HFFc6 (cell line): ENCODE measurements at regions not wholly inside any gene's neighbourhood (a gene's known extent, or its start where the extent isn't known, plus 50 kb on each side); places are given as distances from the start of the nearest gene placed in this dataset.

Source experiments
- DNase-seq: peaks from one replicate; pipeline ENCODE4 v3.0.0-alpha.2; 2018
- H3K27ac Mint-ChIP-seq: 2 replicates; pipeline ENCODE4 v1.8.0; 2020; ENCODE audit warnings: mild to moderate bottlenecking, mixed read lengths
- H3K27me3 Mint-ChIP-seq: 2 replicates; pipeline ENCODE4 v1.8.0; 2021; ENCODE audit warnings: mild to moderate bottlenecking, moderate library complexity, mixed read lengths; ENCODE audit not compliant: insufficient read depth
- H3K36me3 Mint-ChIP-seq: 2 replicates; pipeline ENCODE4 v1.8.0; 2021; ENCODE audit warnings: low read depth, mixed read lengths
- H3K4me1 Mint-ChIP-seq: 2 replicates; pipeline ENCODE4 v1.8.0; 2020; ENCODE audit warnings: low read depth, mixed read lengths
- H3K4me3 Mint-ChIP-seq: 2 replicates; pipeline ENCODE4 v1.8.0; 2020; ENCODE audit warnings: mild to moderate bottlenecking, moderate library complexity, mixed read lengths
- H3K9me3 Mint-ChIP-seq: 2 replicates; pipeline ENCODE4 v1.8.0; 2020; ENCODE audit warnings: mild to moderate bottlenecking, mixed read lengths
- TF ChIP-seq, protein P1 (sequence below): fragments of 200-600 bp; sonication (generic); IDR thresholded peaks from 2 replicates; pipeline ENCODE4 v1.5.0; 2021; ENCODE audit warnings: antibody characterized with exemption, mild to moderate bottlenecking

- DNase-seq = no peak
- Mint-ChIP-seq H3K27me3 (no peaks in the 10 kb centered on the region), H3K9me3 (no peaks in the 10 kb centered on the region), H3K36me3 (peaks cover 30% of the 10 kb centered on the region), H3K4me1 (no peaks in the 10 kb centered on the region), H3K27ac (no peak overlapping the region), H3K4me3 (no peak overlapping the region)
- TF ChIP-seq, protein P1, sequence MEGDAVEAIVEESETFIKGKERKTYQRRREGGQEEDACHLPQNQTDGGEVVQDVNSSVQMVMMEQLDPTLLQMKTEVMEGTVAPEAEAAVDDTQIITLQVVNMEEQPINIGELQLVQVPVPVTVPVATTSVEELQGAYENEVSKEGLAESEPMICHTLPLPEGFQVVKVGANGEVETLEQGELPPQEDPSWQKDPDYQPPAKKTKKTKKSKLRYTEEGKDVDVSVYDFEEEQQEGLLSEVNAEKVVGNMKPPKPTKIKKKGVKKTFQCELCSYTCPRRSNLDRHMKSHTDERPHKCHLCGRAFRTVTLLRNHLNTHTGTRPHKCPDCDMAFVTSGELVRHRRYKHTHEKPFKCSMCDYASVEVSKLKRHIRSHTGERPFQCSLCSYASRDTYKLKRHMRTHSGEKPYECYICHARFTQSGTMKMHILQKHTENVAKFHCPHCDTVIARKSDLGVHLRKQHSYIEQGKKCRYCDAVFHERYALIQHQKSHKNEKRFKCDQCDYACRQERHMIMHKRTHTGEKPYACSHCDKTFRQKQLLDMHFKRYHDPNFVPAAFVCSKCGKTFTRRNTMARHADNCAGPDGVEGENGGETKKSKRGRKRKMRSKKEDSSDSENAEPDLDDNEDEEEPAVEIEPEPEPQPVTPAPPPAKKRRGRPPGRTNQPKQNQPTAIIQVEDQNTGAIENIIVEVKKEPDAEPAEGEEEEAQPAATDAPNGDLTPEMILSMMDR = no peak
Measured at GRCh38 chr4:122293374-122294365, 85.1 kb upstream of the ADAD1 start.

GRCh38 chr4:122297694-122298093, 81.1 kb upstream of the ADAD1 start:
- no peak for DNase-seq
- Mint-ChIP-seq H3K4me1 (no peaks in the 10 kb centered on the region), H3K9me3 (no peaks in the 10 kb centered on the region), H3K36me3 (peaks cover 26% of the 10 kb centered on the region), H3K4me3 (no peak overlapping the region), H3K27me3 (no peaks in the 10 kb centered on the region), H3K27ac (no peak overlapping the region)
- TF ChIP-seq, protein P1 = no peak

DNA sequence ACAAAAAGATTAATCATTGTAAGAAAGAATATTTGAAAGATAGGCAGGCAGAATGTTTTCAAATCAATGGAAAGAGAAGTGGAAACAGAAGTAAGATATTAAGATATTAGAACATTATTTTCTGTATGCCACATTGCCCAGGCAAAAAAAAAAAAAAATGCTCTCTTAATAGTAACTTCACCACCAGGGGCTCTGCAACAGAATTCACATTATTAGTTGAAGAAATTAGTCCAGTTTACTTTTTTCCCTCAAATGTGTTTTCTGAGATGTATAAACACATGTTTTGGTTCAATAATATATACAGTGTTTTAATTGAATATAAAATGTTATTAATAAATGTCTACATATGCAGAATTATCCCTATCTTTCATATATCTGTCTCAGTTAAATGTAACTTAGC, 78.0 kb upstream of the ADAD1 start:
- no peaks in the 10 kb centered on the region for H3K4me1 Mint-ChIP-seq
- no peaks in the 10 kb centered on the region for H3K27me3 Mint-ChIP-seq
- no peaks in the 10 kb centered on the region for H3K9me3 Mint-ChIP-seq
- DNase-seq = no peak
- H3K4me3 Mint-ChIP-seq = no peak overlapping the region
- H3K36me3 Mint-ChIP-seq = peaks cover 6% of the 10 kb centered on the region; the same call in 1 of the 2 replicates
- H3K27ac Mint-ChIP-seq = no peak overlapping the region
- TF ChIP-seq, protein P1 = peak; percentile 65

GRCh38 chr4:122305853-122306252, 73.0 kb upstream of the ADAD1 start:
- H3K27ac Mint-ChIP-seq = no peak overlapping the region
- H3K27me3 Mint-ChIP-seq = peaks cover 1% of the 10 kb centered on the region; the same call in 1 of the 2 replicates
- TF ChIP-seq, protein P1 = no peak
- H3K36me3 Mint-ChIP-seq = no peaks in the 10 kb centered on the region; the same call in 1 of the 2 replicates
- no peak overlapping the region for H3K4me3 Mint-ChIP-seq
- no peak for DNase-seq
- H3K9me3 Mint-ChIP-seq = no peaks in the 10 kb centered on the region
- no peaks in the 10 kb centered on the region for H3K4me1 Mint-ChIP-seq

DNA sequence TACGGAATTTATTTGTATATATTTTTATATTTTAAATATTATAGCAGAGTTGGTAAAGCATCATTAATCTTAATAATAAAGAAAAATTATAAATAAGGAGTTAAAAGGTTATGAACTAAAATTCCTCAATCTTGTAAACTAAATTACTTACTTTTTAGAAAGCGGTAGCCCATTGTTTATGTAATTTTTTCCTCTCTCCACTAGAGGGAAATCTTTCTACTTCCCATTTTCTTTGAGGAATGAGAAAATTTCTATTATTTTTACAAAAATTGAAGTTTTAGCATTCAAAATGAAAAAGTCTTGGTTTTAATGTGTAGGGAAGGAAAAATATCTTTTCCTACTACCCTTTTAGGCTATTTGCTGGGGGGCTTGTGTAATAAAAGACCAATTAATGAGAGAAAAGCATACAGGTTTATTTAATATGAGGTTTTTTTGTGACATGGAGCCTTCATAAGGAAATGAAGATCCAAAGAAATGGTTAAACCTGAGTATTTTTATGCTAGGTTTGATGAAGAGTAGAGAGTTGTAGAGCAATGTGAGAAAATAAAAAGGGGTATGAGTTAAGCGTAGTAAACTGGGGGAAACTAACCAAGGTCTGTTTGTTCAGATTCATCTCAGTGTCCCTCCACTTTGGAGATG, 68.7 kb upstream of the ADAD1 start:
- TF ChIP-seq, protein P1 = peak; percentile 84
- H3K4me3 Mint-ChIP-seq = no peak overlapping the region
- H3K36me3 Mint-ChIP-seq = no peaks in the 10 kb centered on the region; the same call in 1 of the 2 replicates
- no peaks in the 10 kb centered on the region for H3K4me1 Mint-ChIP-seq
- no peaks in the 10 kb centered on the region for H3K9me3 Mint-ChIP-seq
- no peak overlapping the region for H3K27ac Mint-ChIP-seq
- peak; percentile 3 for DNase-seq
- peaks cover 1% of the 10 kb centered on the region; the same call in 1 of the 2 replicates for H3K27me3 Mint-ChIP-seq
